Activated CD8-positive, alpha-beta T cell treated with anti-CD3 and anti-CD28 coated beads for 36 hours (primary cell): ENCODE measurements at regions not wholly inside any gene's neighbourhood (a gene's known extent, or its start where the extent isn't known, plus 50 kb on each side); places are given as distances from the start of the nearest gene placed in this dataset.
A peak's percentile ranks its signal among the peaks of the same experiment; 100 is the strongest.

Source experiments
- ATAC-seq: fragments of 200-7000 bp; cut with Tn5 transposase; one replicate; pipeline ENCODE4 v1.10.0; 2021; ENCODE audit warnings: mild to moderate bottlenecking, moderate library complexity
- CTCF ChIA-PET: fragments of 350-600 bp; sonication (Branson Sonifier 250); formaldehyde crosslinking; loops from one replicate; lab custom pipeline; 2021; ENCODE audit warnings: antibody characterized with exemption; lab: Charles Lee
- POLR2A ChIA-PET: fragments of 350-600 bp; sonication (Branson Sonifier 250); formaldehyde crosslinking; loops from one replicate; lab custom pipeline; 2021; ENCODE audit warnings: antibody characterized with exemption; lab: Charles Lee
- DNase-seq: peaks from one replicate; pipeline ENCODE4 v3.0.0-alpha.2; 2020
- H3K27ac Mint-ChIP-seq: one replicate; pipeline ENCODE4 v1.8.0; 2021; ENCODE audit warnings: mild to moderate bottlenecking, mixed read lengths
- H3K27me3 Mint-ChIP-seq: one replicate; pipeline ENCODE4 v1.8.0; 2021; ENCODE audit warnings: mixed read lengths
- H3K36me3 Mint-ChIP-seq: one replicate; pipeline ENCODE4 v1.8.0; 2021; ENCODE audit warnings: low read depth, mixed read lengths
- H3K4me1 Mint-ChIP-seq: one replicate; pipeline ENCODE4 v1.8.0; 2021; ENCODE audit warnings: low read depth, mixed read lengths
- H3K4me3 Mint-ChIP-seq: one replicate; pipeline ENCODE4 v1.8.0; 2021; ENCODE audit warnings: mild to moderate bottlenecking, moderate library complexity, mixed read lengths
- H3K9me3 Mint-ChIP-seq: one replicate; pipeline ENCODE4 v1.8.0; 2021; ENCODE audit warnings: mixed read lengths
- intact Hi-C: fragments of 100-400 bp; cut with micrococcal nuclease; formaldehyde crosslinking; loops from one replicate; pipeline ENCODE4 v1.10.0; 2022
- TF ChIP-seq, protein P1 (sequence below): fragments of 200-600 bp; IDR thresholded peaks from one replicate; pipeline ENCODE4 v1.8.0; 2022; ENCODE audit warnings: antibody characterized with exemption, mild to moderate bottlenecking

- TF ChIP-seq, protein P1, sequence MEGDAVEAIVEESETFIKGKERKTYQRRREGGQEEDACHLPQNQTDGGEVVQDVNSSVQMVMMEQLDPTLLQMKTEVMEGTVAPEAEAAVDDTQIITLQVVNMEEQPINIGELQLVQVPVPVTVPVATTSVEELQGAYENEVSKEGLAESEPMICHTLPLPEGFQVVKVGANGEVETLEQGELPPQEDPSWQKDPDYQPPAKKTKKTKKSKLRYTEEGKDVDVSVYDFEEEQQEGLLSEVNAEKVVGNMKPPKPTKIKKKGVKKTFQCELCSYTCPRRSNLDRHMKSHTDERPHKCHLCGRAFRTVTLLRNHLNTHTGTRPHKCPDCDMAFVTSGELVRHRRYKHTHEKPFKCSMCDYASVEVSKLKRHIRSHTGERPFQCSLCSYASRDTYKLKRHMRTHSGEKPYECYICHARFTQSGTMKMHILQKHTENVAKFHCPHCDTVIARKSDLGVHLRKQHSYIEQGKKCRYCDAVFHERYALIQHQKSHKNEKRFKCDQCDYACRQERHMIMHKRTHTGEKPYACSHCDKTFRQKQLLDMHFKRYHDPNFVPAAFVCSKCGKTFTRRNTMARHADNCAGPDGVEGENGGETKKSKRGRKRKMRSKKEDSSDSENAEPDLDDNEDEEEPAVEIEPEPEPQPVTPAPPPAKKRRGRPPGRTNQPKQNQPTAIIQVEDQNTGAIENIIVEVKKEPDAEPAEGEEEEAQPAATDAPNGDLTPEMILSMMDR: no peak
- Mint-ChIP-seq H3K9me3 (no peaks in the 10 kb centered on the region), H3K27me3 (no peaks in the 10 kb centered on the region), H3K36me3 (no peaks in the 10 kb centered on the region), H3K4me3 (no peak overlapping the region), H3K27ac (no peak overlapping the region), H3K4me1 (peaks cover 2% of the 10 kb centered on the region)
- intact Hi-C loops: no loop called here
- CTCF ChIA-PET: interaction anchor here (0.9 kb wide), 1 partner anchor 418 kb away, joined by 3 read pairs; no protein-coding TSS in a partner anchor
- POLR2A ChIA-PET: interaction anchor here (0.5 kb wide), 1 partner anchor 16 kb away, joined by 3 read pairs; no protein-coding TSS in a partner anchor
- ATAC-seq: no peak
- DNase-seq: no peak
These were observed 133.2 kb upstream of the RFX3 start for GRCh38 chr9:3658964-3659363.

DNA sequence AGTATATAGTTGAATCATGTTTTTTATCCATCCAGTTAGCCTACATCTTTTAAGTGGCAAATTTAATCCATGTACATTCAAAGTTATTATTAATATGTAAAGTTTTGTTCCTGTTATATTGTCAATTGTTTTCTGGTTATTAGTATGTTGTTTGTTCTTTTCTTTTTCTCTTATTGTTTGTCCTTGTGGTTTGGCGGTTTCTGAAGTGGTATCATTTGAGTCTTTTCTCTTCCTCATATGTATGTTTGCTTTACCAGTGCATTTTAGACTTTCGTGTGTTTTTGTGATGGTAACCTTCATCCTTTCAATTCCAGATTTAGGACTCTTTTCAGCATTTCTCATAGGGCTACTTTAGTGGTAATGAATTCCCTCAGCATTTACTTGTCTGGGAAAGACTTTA is 130.4 kb upstream of the RFX3 start:
- intact Hi-C loops: no loop called here
- CTCF ChIA-PET: no interaction called here
- H3K27me3 Mint-ChIP-seq: no peaks in the 10 kb centered on the region
- no peaks in the 10 kb centered on the region for H3K9me3 Mint-ChIP-seq
- DNase-seq (no peak), ATAC-seq (no peak)
- H3K4me3 Mint-ChIP-seq: no peak overlapping the region
- POLR2A ChIA-PET: no interaction called here
- TF ChIP-seq, protein P1: no peak
- H3K36me3 Mint-ChIP-seq: no peaks in the 10 kb centered on the region
- H3K4me1 Mint-ChIP-seq: peaks cover 13% of the 10 kb centered on the region
- no peak overlapping the region for H3K27ac Mint-ChIP-seq

GRCh38 chr9:3650994-3651622 is 125.3 kb upstream of the RFX3 start:
- ATAC-seq: peak; percentile 39
- POLR2A ChIA-PET: no interaction called here
- CTCF ChIA-PET: no interaction called here

GRCh38 chr9:3648722-3649246 is 123.0 kb upstream of the RFX3 start:
- no peak overlapping the region for H3K27ac Mint-ChIP-seq
- H3K36me3 Mint-ChIP-seq: no peaks in the 10 kb centered on the region
- no peaks in the 10 kb centered on the region for H3K27me3 Mint-ChIP-seq
- CTCF ChIA-PET: interaction anchor here (1.3 to 1.8 kb wide), 2 partner anchors 180 to 406 kb away, joined by 3 to 4 read pairs; no protein-coding TSS in a partner anchor
- TF ChIP-seq, protein P1: no peak
- POLR2A ChIA-PET: no interaction called here
- DNase-seq (no peak), ATAC-seq (no peak)
- peaks cover 18% of the 10 kb centered on the region for H3K4me1 Mint-ChIP-seq
- intact Hi-C loops: no loop called here
- no peak overlapping the region for H3K4me3 Mint-ChIP-seq
- no peaks in the 10 kb centered on the region for H3K9me3 Mint-ChIP-seq

More at GRCh38 chr9:3650994-3651622, 125.3 kb upstream of the RFX3 start:
- Mint-ChIP-seq H3K27ac (peak overlapping the region; percentile 13), H3K4me3 (no peak overlapping the region), H3K27me3 (no peaks in the 10 kb centered on the region), H3K9me3 (no peaks in the 10 kb centered on the region), H3K36me3 (no peaks in the 10 kb centered on the region), H3K4me1 (peaks cover 18% of the 10 kb centered on the region)
- intact Hi-C loops: no loop called here
- peak; percentile 6 for DNase-seq
- TF ChIP-seq, protein P1: no peak

GRCh38 chr9:3648266-3648665 is 122.5 kb upstream of the RFX3 start:
- ATAC-seq (no peak), DNase-seq (no peak)
- ChIA-PET POLR2A (no interaction called here), CTCF (interaction anchor here (1.3 to 1.8 kb wide), 2 partner anchors 179 to 406 kb away, joined by 3 to 4 read pairs; no protein-coding TSS in a partner anchor)
- Mint-ChIP-seq H3K27ac (no peak overlapping the region), H3K4me3 (no peak overlapping the region), H3K9me3 (no peaks in the 10 kb centered on the region), H3K4me1 (peaks cover 18% of the 10 kb centered on the region), H3K27me3 (no peaks in the 10 kb centered on the region), H3K36me3 (no peaks in the 10 kb centered on the region)
- intact Hi-C loops: no loop called here
- TF ChIP-seq, protein P1: no peak
